HG03135 (cell line): ENCODE measurements at regions not wholly inside any gene's neighbourhood (a gene's known extent, or its start where the extent isn't known, plus 50 kb on each side); places are given as distances from the start of the nearest gene placed in this dataset.
"Not testable (repeated sequence)": the region's sequence is repeated elsewhere in the genome, so short reads cannot be mapped to it uniquely, and the experiment has no call there.

Source experiments
- ATAC-seq: cut with Tn5 transposase; IDR thresholded peaks from one replicate; pipeline ENCODE4 v1.9.1; 2021; ENCODE audit warnings: mild to moderate bottlenecking, moderate library complexity; ENCODE audit not compliant: unreplicated experiment

GRCh38 chr9:96067004-96067403, 191.5 kb downstream of the ERCC6L2 start:
- no peak for ATAC-seq

GRCh38 chr9:96065482-96066251, 190.2 kb downstream of the ERCC6L2 start:
- ATAC-seq = no peak

GRCh38 chr9:96064826-96065481, 189.5 kb downstream of the ERCC6L2 start:
- ATAC-seq = no peak

- ATAC-seq = no peak
Observed at GRCh38 chr9:96062854-96063253, 187.4 kb downstream of the ERCC6L2 start.

GRCh38 chr9:96062031-96062430, 186.5 kb downstream of the ERCC6L2 start:
- no peak for ATAC-seq

GRCh38 chr9:96061293-96061987, 185.9 kb downstream of the ERCC6L2 start:
- ATAC-seq = no peak

- no peak for ATAC-seq
Observed at GRCh38 chr9:96058218-96058617, 182.7 kb downstream of the ERCC6L2 start.

- ATAC-seq = no peak
Observed at GRCh38 chr9:96057155-96057554, 181.7 kb downstream of the ERCC6L2 start.

- ATAC-seq = no peak
Observed at GRCh38 chr9:96056226-96056625, 180.7 kb downstream of the ERCC6L2 start.

- ATAC-seq = not testable (repeated sequence)
Observed at GRCh38 chr9:96054248-96054647, 178.8 kb downstream of the ERCC6L2 start.

- ATAC-seq = no peak
Observed at GRCh38 chr9:96052686-96053085, 177.2 kb downstream of the ERCC6L2 start.

GRCh38 chr9:96051423-96051822, 175.9 kb downstream of the ERCC6L2 start:
- ATAC-seq = no peak

- no peak for ATAC-seq
Observed at GRCh38 chr9:96050861-96051155, 175.3 kb downstream of the ERCC6L2 start.

GRCh38 chr9:96050048-96050860, 174.8 kb downstream of the ERCC6L2 start:
- no peak for ATAC-seq

GRCh38 chr9:96048956-96049831, 173.7 kb downstream of the ERCC6L2 start:
- ATAC-seq = no peak

GRCh38 chr9:96048104-96048955, 172.8 kb downstream of the ERCC6L2 start:
- no peak for ATAC-seq

- ATAC-seq = no peak
Observed at GRCh38 chr9:96047741-96048103, 172.2 kb downstream of the ERCC6L2 start.

GRCh38 chr9:96047116-96047639, 171.7 kb downstream of the ERCC6L2 start:
- ATAC-seq = no peak

GRCh38 chr9:96045811-96046210, 170.3 kb downstream of the ERCC6L2 start:
- no peak for ATAC-seq
